ENCODE measurements at regions not wholly inside any gene's neighbourhood (a gene's known extent, or its start where the extent isn't known, plus 50 kb on each side); places are given as distances from the start of the nearest gene placed in this dataset.

DNA sequence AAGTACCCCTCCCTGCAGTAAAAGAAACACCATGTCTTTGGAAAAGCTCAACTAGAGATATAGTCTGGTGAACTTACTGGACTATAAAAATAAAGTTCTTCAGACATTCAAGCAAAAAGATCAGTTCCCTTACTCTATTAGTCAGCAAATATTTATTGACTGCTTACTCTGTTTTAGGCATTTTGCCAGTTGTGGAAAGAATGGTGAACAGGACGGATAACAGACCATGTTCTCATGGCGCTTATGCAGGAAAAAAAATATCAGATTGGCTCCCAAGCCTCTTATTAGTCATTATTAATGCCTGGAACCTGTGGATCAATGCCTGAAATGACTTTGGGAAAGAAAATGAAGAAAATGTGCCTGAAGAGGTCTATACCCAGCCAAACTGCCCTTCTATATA lies 282.2 kb upstream of the EPHA7 start:
- WGBS (ENCODE audit: low lambda C conversion rate): 8% methylated on average over 2 of the region's 2 CpGs
- no peak for DNase-seq
- Histone ChIP-seq H3K36me3 (replicated peaks in 1 of 2; ENCODE audit: control insufficient read depth in 1 of 2, insufficient read depth in 2 of 2, low read length in 1 of 2) (no peaks in the 10 kb centered on the region), H3K4me1 (ENCODE audit: control insufficient read depth in 1 of 2, insufficient read depth in 2 of 2, low read depth in 1 of 2, low read length in 1 of 2) (no peaks in the 10 kb centered on the region), H4K20me1 (ENCODE audit: insufficient read depth) (no peaks in the 10 kb centered on the region), H3K27ac (ENCODE audit: low read depth in 2 of 2, low read length in 1 of 2) (no peak overlapping the region), H3K9me3 (no peaks in the 10 kb centered on the region), H2AFZ (ENCODE audit: low read depth) (no peak overlapping the region), H3K4me3 (ENCODE audit: low read depth in 2 of 2, low read length in 1 of 2) (no peak overlapping the region), H3K79me2 (ENCODE audit: insufficient read depth) (no peaks in the 10 kb centered on the region), H3F3A (replicated peaks; ENCODE audit: insufficient read depth) (no peaks in the 10 kb centered on the region), H3K4me2 (no peak overlapping the region), H3K27me3 (ENCODE audit: insufficient read depth) (no peaks in the 10 kb centered on the region), H3K9ac (no peak overlapping the region), H3K9me2 (no peaks in the 10 kb centered on the region)
- POLR2A ChIA-PET: no interaction called here
- CTCF ChIA-PET: no interaction called here
- no peak for TF ChIP-seq ELF1 (IDR thresholded peaks at IDR 0.05)
- no peak for TF ChIP-seq POLR2AphosphoS5 (IDR thresholded peaks at IDR 0.05; ENCODE audit: low read depth, low read length)
- no peak for TF ChIP-seq RAD21 (IDR thresholded peaks at IDR 0.05; ENCODE audit: low read length)
- TF ChIP-seq, protein P1, sequence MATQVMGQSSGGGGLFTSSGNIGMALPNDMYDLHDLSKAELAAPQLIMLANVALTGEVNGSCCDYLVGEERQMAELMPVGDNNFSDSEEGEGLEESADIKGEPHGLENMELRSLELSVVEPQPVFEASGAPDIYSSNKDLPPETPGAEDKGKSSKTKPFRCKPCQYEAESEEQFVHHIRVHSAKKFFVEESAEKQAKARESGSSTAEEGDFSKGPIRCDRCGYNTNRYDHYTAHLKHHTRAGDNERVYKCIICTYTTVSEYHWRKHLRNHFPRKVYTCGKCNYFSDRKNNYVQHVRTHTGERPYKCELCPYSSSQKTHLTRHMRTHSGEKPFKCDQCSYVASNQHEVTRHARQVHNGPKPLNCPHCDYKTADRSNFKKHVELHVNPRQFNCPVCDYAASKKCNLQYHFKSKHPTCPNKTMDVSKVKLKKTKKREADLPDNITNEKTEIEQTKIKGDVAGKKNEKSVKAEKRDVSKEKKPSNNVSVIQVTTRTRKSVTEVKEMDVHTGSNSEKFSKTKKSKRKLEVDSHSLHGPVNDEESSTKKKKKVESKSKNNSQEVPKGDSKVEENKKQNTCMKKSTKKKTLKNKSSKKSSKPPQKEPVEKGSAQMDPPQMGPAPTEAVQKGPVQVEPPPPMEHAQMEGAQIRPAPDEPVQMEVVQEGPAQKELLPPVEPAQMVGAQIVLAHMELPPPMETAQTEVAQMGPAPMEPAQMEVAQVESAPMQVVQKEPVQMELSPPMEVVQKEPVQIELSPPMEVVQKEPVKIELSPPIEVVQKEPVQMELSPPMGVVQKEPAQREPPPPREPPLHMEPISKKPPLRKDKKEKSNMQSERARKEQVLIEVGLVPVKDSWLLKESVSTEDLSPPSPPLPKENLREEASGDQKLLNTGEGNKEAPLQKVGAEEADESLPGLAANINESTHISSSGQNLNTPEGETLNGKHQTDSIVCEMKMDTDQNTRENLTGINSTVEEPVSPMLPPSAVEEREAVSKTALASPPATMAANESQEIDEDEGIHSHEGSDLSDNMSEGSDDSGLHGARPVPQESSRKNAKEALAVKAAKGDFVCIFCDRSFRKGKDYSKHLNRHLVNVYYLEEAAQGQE (IDR thresholded peaks at IDR 0.05; ENCODE audit: low read depth, low read length): no peak
- TF ChIP-seq JUND (IDR thresholded peaks at IDR 0.05): no peak
- TF ChIP-seq, protein P2, sequence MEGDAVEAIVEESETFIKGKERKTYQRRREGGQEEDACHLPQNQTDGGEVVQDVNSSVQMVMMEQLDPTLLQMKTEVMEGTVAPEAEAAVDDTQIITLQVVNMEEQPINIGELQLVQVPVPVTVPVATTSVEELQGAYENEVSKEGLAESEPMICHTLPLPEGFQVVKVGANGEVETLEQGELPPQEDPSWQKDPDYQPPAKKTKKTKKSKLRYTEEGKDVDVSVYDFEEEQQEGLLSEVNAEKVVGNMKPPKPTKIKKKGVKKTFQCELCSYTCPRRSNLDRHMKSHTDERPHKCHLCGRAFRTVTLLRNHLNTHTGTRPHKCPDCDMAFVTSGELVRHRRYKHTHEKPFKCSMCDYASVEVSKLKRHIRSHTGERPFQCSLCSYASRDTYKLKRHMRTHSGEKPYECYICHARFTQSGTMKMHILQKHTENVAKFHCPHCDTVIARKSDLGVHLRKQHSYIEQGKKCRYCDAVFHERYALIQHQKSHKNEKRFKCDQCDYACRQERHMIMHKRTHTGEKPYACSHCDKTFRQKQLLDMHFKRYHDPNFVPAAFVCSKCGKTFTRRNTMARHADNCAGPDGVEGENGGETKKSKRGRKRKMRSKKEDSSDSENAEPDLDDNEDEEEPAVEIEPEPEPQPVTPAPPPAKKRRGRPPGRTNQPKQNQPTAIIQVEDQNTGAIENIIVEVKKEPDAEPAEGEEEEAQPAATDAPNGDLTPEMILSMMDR (IDR thresholded peaks at IDR 0.05): no peak
- TF ChIP-seq TCF12 (IDR thresholded peaks at IDR 0.05): no peak
- TF ChIP-seq GABPA (IDR thresholded peaks at IDR 0.05; ENCODE audit: low read depth): no peak
- TF ChIP-seq RCOR1 (IDR thresholded peaks at IDR 0.05; ENCODE audit: low read length): no peak
- TF ChIP-seq FOXJ3 (CRISPR knock-in tag; IDR thresholded peaks at IDR 0.05): no peak
- TF ChIP-seq TEAD4 (IDR thresholded peaks at IDR 0.05; ENCODE audit: borderline replicate concordance, insufficient read depth): no peak
- TF ChIP-seq RFX5 (IDR thresholded peaks at IDR 0.05; ENCODE audit: low read length): no peak
- TF ChIP-seq MXI1 (IDR thresholded peaks at IDR 0.05; ENCODE audit: low read depth, low read length): no peak
- no peak for TF ChIP-seq SIN3A (IDR thresholded peaks at IDR 0.05; ENCODE audit: borderline replicate concordance, low read depth, low read length)
- no peak for TF ChIP-seq FOXM1 (IDR thresholded peaks at IDR 0.05; ENCODE audit: low read depth)
- TF ChIP-seq, protein P3, sequence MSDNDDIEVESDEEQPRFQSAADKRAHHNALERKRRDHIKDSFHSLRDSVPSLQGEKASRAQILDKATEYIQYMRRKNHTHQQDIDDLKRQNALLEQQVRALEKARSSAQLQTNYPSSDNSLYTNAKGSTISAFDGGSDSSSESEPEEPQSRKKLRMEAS (IDR thresholded peaks at IDR 0.05; ENCODE audit: low read depth): no peak
- no peak for TF ChIP-seq MEF2A (IDR thresholded peaks at IDR 0.05; ENCODE audit: borderline replicate concordance, low read depth)
- no peak for TF ChIP-seq CHD2 (IDR thresholded peaks at IDR 0.05; ENCODE audit: low read length, partially characterized antibody)
- no peak for TF ChIP-seq NFIC (IDR thresholded peaks at IDR 0.05; ENCODE audit: borderline replicate concordance)

All from SK-N-SH (cell line).